ENCODE measurements at regions not wholly inside any gene's neighbourhood (a gene's known extent, or its start where the extent isn't known, plus 50 kb on each side); places are given as distances from the start of the nearest gene placed in this dataset.

DNA sequence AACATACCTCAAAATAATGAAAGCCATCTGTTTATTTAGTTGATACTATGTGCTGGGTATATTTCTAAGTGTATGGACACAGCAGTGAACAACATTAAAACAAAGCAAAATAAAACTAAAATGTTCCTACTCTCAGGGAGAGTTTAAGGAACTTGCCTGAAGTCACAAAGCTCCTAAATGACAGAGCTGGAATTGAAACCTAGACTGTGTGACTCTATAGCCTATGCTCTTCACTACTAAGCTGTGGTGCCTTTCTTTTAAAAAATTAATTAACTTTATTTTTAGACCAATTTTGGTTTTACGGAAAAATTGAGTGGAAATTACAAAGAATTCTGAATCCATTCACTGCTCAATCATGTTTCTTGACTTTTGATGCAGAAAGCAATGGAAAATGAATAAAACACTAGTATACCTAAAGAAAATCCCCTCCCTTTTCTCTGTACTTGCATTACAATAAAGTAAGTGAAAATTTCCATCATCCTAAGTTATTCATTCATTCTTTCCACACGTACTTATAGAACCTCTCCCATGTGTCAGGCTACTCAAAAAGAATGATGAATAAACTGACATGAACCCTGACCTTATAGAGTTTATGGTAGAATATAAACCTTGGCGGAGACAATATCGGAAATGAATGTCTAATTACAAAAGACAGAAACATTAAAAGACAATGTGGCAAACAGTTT lies 189.8 kb upstream of the RBMS3 start:
- Mint-ChIP-seq H3K36me3 (ENCODE audit: low read depth) (no peaks in the 10 kb centered on the region), H3K9me3 (no peaks in the 10 kb centered on the region; the same call in 2 of the 3 replicates), H3K27me3 (ENCODE audit: insufficient read depth, low read depth, poor library complexity) (no peaks in the 10 kb centered on the region), H3K4me3 (no peak overlapping the region), H3K4me1 (no peaks in the 10 kb centered on the region), H3K27ac (no peak overlapping the region)
- no peaks in the 10 kb centered on the region for H4K20me1 ChIP-seq (replicated peaks; ENCODE audit: insufficient read depth)
- H3K4me3 ChIP-seq = no peak overlapping the region
- H3F3A ChIP-seq (replicated peaks; ENCODE audit: low read depth) = no peaks in the 10 kb centered on the region
- no peak overlapping the region for H3K4me2 ChIP-seq
- TF ChIP-seq NANOG (IDR thresholded peaks at IDR 0.05; ENCODE audit: borderline replicate concordance) (no peak), EZH2phosphoT487 (IDR thresholded peaks at IDR 0.05; ENCODE audit: unreplicated experiment) (no peak), ZNF331 (CRISPR knock-in tag; IDR thresholded peaks at IDR 0.05; ENCODE audit: low read depth) (no peak), STAT1 (IDR thresholded peaks at IDR 0.05; ENCODE audit: unreplicated experiment) (no peak), JUNB (IDR thresholded peaks at IDR 0.05; ENCODE audit: unreplicated experiment) (no peak), ZNF114 (CRISPR knock-in tag; IDR thresholded peaks at IDR 0.05) (no peak), EZH2 (IDR thresholded peaks at IDR 0.05; ENCODE audit: low read depth, unreplicated experiment) (no peak)
- TF ChIP-seq, protein P1, sequence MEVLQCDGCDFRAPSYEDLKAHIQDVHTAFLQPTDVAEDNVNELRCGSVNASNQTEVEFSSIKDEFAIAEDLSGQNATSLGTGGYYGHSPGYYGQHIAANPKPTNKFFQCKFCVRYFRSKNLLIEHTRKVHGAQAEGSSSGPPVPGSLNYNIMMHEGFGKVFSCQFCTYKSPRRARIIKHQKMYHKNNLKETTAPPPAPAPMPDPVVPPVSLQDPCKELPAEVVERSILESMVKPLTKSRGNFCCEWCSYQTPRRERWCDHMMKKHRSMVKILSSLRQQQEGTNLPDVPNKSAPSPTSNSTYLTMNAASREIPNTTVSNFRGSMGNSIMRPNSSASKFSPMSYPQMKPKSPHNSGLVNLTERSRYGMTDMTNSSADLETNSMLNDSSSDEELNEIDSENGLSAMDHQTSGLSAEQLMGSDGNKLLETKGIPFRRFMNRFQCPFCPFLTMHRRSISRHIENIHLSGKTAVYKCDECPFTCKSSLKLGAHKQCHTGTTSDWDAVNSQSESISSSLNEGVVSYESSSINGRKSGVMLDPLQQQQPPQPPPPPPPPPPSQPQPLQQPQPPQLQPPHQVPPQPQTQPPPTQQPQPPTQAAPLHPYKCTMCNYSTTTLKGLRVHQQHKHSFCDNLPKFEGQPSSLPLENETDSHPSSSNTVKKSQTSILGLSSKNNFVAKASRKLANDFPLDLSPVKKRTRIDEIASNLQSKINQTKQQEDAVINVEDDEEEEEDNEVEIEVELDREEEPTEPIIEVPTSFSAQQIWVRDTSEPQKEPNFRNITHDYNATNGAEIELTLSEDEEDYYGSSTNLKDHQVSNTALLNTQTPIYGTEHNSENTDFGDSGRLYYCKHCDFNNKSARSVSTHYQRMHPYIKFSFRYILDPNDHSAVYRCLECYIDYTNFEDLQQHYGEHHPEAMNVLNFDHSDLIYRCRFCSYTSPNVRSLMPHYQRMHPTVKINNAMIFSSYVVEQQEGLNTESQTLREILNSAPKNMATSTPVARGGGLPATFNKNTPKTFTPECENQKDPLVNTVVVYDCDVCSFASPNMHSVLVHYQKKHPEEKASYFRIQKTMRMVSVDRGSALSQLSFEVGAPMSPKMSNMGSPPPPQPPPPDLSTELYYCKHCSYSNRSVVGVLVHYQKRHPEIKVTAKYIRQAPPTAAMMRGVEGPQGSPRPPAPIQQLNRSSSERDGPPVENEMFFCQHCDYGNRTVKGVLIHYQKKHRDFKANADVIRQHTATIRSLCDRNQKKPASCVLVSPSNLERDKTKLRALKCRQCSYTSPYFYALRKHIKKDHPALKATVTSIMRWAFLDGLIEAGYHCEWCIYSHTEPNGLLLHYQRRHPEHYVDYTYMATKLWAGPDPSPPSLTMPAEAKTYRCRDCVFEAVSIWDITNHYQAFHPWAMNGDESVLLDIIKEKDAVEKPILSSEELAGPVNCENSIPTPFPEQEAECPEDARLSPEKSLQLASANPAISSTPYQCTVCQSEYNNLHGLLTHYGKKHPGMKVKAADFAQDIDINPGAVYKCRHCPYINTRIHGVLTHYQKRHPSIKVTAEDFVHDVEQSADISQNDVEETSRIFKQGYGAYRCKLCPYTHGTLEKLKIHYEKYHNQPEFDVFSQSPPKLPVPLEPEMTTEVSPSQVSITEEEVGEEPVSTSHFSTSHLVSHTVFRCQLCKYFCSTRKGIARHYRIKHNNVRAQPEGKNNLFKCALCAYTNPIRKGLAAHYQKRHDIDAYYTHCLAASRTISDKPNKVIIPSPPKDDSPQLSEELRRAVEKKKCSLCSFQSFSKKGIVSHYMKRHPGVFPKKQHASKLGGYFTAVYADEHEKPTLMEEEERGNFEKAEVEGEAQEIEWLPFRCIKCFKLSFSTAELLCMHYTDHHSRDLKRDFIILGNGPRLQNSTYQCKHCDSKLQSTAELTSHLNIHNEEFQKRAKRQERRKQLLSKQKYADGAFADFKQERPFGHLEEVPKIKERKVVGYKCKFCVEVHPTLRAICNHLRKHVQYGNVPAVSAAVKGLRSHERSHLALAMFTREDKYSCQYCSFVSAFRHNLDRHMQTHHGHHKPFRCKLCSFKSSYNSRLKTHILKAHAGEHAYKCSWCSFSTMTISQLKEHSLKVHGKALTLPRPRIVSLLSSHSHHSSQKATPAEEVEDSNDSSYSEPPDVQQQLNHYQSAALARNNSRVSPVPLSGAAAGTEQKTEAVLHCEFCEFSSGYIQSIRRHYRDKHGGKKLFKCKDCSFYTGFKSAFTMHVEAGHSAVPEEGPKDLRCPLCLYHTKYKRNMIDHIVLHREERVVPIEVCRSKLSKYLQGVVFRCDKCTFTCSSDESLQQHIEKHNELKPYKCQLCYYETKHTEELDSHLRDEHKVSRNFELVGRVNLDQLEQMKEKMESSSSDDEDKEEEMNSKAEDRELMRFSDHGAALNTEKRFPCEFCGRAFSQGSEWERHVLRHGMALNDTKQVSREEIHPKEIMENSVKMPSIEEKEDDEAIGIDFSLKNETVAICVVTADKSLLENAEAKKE (CRISPR knock-in tag; IDR thresholded peaks at IDR 0.05) = no peak
- TF ChIP-seq, protein P2, sequence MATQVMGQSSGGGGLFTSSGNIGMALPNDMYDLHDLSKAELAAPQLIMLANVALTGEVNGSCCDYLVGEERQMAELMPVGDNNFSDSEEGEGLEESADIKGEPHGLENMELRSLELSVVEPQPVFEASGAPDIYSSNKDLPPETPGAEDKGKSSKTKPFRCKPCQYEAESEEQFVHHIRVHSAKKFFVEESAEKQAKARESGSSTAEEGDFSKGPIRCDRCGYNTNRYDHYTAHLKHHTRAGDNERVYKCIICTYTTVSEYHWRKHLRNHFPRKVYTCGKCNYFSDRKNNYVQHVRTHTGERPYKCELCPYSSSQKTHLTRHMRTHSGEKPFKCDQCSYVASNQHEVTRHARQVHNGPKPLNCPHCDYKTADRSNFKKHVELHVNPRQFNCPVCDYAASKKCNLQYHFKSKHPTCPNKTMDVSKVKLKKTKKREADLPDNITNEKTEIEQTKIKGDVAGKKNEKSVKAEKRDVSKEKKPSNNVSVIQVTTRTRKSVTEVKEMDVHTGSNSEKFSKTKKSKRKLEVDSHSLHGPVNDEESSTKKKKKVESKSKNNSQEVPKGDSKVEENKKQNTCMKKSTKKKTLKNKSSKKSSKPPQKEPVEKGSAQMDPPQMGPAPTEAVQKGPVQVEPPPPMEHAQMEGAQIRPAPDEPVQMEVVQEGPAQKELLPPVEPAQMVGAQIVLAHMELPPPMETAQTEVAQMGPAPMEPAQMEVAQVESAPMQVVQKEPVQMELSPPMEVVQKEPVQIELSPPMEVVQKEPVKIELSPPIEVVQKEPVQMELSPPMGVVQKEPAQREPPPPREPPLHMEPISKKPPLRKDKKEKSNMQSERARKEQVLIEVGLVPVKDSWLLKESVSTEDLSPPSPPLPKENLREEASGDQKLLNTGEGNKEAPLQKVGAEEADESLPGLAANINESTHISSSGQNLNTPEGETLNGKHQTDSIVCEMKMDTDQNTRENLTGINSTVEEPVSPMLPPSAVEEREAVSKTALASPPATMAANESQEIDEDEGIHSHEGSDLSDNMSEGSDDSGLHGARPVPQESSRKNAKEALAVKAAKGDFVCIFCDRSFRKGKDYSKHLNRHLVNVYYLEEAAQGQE (IDR thresholded peaks at IDR 0.05; ENCODE audit: unreplicated experiment) = no peak
- TF ChIP-seq, protein P3, sequence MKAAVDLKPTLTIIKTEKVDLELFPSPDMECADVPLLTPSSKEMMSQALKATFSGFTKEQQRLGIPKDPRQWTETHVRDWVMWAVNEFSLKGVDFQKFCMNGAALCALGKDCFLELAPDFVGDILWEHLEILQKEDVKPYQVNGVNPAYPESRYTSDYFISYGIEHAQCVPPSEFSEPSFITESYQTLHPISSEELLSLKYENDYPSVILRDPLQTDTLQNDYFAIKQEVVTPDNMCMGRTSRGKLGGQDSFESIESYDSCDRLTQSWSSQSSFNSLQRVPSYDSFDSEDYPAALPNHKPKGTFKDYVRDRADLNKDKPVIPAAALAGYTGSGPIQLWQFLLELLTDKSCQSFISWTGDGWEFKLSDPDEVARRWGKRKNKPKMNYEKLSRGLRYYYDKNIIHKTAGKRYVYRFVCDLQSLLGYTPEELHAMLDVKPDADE (IDR thresholded peaks at IDR 0.05) = no peak
- TF ChIP-seq, protein P4, sequence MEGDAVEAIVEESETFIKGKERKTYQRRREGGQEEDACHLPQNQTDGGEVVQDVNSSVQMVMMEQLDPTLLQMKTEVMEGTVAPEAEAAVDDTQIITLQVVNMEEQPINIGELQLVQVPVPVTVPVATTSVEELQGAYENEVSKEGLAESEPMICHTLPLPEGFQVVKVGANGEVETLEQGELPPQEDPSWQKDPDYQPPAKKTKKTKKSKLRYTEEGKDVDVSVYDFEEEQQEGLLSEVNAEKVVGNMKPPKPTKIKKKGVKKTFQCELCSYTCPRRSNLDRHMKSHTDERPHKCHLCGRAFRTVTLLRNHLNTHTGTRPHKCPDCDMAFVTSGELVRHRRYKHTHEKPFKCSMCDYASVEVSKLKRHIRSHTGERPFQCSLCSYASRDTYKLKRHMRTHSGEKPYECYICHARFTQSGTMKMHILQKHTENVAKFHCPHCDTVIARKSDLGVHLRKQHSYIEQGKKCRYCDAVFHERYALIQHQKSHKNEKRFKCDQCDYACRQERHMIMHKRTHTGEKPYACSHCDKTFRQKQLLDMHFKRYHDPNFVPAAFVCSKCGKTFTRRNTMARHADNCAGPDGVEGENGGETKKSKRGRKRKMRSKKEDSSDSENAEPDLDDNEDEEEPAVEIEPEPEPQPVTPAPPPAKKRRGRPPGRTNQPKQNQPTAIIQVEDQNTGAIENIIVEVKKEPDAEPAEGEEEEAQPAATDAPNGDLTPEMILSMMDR (conservative IDR thresholded peaks at IDR 0.05; ENCODE audit: low read depth in 2 of 2) = no peak
- no peak overlapping the region for H2AFZ ChIP-seq
- H3K27ac ChIP-seq (ENCODE audit: low read depth) = no peak overlapping the region
- H3K9me2 ChIP-seq (ENCODE audit: insufficient read depth) = peaks cover 14% of the 10 kb centered on the region
- no peaks in the 10 kb centered on the region for H3K4me1 ChIP-seq (ENCODE audit: insufficient read depth)
- ATAC-seq (no peak), DNase-seq (ENCODE audit: low spot score) (no peak)
- H3K79me2 ChIP-seq (replicated peaks; ENCODE audit: insufficient read depth) = no peaks in the 10 kb centered on the region
- H3K27me3 ChIP-seq (ENCODE audit: insufficient read depth) = no peaks in the 10 kb centered on the region
- H3K36me3 ChIP-seq (ENCODE audit: insufficient read depth) = no peaks in the 10 kb centered on the region
